Superior temporal gyrus (tissue), 1 donor: ENCODE measurements at regions not wholly inside any gene's neighbourhood (a gene's known extent, or its start where the extent isn't known, plus 50 kb on each side); places are given as distances from the start of the nearest gene placed in this dataset.

Experiments used
- DNase-seq: peaks from one replicate; pipeline ENCODE4 v3.0.0-alpha.2; 2016; ENCODE audit errors: extremely low spot score

DNA sequence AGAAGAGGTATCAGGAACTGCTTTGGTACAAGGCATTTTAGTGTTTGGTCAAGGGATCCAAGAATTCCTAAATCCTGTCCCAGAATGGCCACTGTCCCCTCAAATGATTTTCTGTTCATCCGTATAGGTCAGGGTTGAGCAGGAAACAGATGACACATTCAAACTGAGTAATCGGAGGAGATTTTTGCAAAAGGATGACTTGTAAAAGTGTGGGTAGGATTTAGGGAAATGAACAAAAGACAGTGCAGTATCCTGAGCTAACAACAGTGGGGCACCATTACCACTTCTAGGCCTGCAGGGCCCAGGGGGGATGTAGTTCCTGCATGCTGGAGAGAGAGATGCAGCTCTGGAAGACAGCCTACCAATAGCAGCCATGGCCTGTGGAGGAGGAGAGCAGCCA, 290.1 kb downstream of the ZSWIM6 start:
- no peak for DNase-seq

DNA sequence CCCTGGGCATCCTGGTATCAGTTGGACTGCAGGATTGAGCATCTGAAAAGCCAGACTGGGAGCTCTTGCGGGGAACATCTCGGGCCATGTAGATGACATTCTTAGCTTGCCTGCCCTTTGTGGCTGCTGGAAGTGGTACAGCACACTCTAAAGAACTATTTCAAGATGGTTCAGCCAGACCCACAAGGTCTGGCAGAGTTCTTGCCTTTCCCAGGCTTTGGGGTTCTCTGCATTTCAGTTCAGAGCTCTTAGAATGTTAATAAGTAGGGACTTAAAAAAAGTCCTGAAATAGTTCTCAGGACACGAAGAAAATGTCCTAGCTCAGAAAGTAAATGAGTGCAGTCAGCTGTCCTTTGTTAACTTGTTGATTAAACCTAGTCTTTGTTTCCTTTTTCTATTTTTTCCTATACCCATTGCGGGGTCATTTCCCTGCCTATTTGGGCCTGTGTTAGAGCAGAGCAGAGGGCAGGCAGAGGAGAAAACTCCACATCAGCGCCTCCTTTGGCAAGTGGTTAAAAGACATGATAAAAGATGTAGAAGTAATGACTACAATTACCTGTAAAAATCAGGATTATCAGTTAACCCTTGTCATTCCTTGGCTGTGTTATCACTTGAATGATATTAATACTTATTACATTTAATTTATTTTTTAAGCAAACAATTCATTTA, 291.5 kb downstream of the ZSWIM6 start:
- DNase-seq: peak; percentile 72

DNA sequence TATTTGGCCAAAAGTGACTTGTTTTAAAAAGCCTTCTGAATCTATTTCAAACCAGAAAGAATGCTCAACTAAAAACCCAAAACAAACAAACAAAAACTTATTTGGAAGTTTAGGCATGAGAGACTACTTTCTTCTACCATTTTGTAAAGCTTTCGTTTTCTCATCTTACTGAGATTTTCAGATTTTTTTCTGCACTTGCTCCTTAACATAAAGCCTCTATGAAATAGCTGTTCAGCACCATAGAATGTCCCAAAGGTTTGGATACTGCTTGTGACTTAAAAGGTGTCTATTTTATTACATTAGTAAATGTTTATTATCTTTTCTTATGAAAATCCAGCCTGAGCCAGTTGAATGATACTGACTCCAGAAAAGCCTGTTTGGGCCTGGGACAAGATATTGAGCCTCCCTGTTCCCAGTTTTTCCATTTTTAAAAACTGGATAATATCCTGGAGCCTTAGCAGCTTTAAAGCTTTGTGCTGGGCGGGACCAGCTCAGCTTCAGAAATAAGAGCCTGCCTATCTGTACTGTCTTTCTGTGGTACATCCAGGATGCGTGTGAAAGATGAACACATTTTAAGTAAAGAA, 292.6 kb downstream of the ZSWIM6 start:
- DNase-seq: peak; percentile 73

DNA sequence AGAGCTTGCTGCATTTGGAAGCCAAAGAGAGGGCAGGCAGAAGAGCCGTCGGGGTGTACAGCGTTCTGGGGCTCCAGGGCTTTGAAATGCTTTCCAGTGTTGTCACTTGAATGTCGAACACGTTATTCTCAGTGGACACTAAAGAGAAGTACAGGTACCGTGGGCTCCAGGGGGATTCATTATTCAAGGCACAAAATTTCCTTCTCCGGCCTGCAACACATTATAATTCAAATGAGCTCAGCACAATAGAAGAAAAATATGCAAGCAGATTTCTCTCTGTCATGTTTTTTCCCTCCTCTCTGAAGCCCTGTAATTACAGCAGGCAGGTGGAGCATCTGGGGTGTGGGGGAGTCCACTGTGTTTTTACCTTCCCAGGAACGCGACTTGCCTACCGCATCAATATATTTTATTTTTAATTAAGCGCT, 293.1 kb downstream of the ZSWIM6 start:
- DNase-seq: no peak

DNA sequence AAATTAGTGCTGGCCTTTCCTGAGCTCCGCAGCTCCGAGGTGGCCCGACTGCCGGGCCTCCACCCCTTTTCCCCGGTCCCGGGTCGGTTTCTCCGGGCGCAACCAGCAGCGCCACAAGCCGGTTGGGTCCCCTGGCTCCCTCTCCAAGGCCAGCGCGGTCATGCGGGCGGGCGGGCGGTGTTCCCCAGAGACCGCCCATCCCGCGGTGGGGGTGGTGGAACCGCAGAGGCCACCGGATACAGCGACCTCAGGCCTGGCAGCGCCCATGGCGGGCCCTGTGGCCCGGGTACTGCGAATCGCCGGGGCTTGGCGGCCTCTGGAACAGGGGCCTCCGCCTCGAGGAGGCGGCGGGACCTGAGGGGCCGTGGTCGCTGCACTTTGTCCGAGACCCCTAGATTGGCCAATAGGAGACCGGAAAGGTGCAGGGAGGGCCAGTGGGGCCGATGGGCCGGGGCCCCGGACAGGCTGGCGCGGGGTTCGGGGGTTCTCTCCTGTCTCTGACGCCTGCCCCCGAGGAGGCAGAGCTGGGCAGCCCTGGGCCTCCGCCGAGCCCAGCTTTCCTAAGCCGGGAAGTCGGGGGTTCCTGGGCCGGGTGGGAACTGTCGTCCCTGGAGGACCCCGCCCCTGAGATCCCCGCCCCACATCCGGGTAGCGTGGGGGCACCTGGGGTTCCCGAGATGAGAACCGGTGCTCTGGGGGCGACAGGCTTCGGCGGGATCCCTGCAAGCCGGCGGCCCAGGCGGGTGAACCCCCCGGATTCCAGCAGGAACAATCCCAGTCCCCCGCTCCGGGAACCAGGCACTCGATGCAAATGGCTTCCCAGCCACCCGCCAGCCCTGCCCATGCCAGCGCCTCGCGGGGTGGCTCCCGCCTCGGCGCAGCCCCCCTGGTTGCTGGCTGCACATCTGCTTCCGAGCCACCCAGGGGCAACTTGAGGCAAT, 293.9 kb downstream of the ZSWIM6 start:
- peak; percentile 83 for DNase-seq

DNA sequence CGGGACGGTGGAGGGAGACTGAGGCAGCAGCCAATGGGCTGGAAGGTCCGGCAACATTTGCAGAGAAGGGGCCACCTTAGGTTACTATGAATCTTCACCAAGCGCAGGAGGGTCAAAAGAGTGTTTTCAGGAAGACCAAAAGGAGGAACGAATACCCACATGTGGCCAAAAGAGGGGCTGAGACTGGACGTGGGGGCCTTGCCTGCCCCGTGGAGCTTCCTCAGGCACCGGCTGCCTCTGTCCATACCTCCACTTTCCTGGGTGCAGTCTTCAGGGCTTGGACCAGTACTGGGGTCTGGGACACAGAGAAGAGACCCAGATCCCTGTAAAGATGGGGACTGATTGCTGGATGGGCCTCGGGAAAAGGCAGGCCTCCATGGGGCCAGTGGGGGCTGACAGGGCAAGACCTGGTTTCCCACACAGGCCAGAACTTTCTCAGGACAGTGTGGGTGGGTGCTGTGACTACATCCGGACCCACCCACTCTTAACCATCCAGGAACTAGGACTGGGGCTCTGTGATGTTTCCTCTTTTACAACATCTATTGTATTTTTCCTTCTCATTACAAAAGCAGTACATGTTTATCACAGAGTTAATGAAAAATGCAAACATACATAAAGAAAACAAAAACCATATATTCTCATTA, 294.7 kb downstream of the ZSWIM6 start:
- DNase-seq: no peak

DNA sequence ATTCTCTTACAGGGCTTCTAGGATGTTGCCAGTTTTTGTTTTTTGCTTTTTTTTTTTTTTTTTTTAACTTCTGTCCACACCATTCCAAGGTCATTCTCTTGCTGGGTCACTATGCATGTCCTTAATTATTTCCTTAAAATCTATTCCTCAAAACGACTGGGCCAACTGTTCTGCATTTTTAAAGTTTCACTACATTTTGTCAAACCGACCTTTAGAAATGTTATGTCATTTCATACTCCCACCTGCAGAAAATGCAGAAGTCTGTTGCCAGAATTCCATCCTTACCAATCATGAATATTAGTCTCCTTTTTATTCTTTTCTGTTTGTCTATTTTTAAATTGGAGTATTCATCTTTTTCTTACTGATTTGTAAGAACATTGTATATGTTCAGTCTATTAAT, 295.5 kb downstream of the ZSWIM6 start:
- DNase-seq: no peak

DNA sequence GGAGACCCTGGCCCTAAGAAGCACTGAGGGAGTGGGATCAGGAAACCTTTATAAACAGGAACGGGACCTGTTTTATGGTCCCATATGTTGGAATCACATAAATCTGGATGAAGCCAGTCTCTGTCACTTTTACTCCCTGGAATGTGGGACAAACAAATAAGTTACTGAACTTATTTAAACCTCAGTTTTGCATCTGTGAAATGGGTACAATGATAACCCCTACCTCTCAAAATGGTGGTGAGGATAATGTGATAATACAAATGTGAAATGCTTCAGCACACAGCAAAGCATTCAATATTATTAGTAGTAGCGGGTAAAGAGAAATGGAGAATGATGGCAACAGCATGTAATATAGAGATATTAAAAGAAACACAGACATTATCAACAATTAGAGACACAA, 298.9 kb downstream of the ZSWIM6 start:
- no peak for DNase-seq

DNA sequence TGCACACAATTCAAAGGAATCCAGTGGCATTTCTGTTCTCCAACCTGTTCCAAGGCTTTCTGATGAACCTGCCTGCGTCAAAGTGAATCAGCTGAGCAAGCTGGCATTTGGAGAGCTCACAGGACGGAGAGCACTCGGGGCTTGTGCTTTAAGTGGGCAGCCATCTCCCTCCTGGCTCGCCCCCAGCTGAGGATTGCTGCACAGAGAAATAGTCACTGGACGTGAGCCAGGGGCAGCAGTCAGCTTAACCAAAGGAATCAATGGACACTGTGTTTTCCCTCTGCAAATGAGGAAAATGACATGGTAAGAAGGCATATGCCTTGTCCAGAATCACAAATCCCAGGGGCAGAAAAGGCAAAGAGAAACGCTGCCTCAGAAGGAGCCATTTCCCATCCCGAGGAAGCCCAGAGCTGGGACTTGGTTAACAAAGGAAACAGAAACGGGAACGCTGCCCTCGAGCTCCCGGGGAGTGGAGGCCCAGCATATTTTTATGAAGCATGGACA, 299.4 kb downstream of the ZSWIM6 start:
- peak; percentile 93 for DNase-seq

DNA sequence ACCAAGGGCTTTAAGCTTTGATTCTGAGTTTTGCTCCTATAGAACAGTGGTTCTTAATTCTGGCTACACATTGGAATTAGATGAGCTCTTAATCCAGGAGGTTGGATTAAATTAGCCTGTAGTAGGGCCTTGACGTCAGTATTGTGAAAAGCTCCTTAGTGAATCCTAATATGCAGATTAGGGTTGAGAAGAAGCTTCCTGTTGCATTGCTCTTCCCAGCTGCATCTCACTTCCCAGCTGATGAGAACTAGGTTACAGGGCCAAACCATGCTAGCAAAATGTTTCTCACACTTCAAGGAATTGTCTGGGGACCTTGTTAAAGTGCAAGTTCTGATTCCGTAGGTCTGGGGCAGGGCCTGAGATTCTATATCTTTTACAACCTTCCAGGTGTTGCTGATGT, 300.0 kb downstream of the ZSWIM6 start:
- DNase-seq: no peak

DNA sequence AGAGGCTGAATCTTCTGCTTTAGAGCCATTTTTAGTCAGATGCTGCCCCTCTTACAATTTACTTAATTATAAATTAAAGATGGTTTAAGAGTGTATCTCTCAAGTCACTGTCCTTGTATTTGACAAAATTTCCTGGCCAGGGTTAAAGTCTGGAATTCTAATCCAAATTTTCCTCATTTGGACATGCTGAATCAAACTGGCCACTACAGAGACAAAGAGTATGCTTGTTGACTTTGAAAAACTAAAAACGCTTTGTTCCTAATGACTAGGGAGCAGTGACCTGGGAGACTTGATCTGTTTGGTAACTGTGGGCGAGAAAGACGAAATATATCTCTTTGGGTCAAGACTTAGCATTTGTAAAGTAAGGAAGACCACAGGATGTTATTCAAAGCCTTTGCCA, 303.2 kb downstream of the ZSWIM6 start:
- DNase-seq: peak; percentile 82

DNA sequence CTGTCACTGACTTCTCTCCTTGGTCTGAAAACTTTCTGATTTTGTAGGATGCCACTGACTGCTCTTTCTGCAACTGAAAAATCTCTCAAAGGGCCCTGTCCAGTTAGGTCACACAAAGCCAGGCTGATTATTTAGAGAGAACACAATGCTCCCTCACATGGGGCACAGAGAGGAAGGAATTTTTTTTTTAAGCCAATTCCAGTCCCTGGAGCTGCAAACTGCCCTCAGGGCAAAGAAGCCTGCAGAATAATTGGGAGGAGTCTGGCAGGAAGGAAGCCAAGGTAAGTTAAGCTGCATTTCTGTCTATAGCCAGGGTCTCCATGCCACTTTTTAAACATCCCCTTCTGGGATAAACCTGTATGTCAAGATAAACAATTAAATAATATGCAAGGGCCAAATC, 305.5 kb downstream of the ZSWIM6 start:
- DNase-seq: peak; percentile 86

DNA sequence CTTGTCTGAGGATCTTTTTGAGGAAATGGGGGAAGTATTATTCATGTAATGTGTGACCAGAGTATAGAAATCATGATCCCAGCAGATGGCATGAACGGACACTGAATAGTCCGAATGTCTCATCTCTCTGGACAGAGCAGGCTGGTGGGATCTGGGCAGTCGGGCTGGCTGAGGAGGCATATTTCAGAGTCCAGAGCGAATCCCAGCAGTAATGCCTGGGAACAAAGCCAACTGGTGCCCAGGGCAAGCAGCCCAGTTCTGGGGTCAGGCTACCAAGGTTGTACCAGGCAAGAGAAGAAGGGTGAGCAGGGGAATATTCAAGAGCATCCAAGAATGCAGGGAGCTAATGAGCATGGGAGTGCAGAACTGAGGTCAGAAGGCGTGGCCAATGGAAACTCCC, 306.4 kb downstream of the ZSWIM6 start:
- DNase-seq: peak; percentile 75

DNA sequence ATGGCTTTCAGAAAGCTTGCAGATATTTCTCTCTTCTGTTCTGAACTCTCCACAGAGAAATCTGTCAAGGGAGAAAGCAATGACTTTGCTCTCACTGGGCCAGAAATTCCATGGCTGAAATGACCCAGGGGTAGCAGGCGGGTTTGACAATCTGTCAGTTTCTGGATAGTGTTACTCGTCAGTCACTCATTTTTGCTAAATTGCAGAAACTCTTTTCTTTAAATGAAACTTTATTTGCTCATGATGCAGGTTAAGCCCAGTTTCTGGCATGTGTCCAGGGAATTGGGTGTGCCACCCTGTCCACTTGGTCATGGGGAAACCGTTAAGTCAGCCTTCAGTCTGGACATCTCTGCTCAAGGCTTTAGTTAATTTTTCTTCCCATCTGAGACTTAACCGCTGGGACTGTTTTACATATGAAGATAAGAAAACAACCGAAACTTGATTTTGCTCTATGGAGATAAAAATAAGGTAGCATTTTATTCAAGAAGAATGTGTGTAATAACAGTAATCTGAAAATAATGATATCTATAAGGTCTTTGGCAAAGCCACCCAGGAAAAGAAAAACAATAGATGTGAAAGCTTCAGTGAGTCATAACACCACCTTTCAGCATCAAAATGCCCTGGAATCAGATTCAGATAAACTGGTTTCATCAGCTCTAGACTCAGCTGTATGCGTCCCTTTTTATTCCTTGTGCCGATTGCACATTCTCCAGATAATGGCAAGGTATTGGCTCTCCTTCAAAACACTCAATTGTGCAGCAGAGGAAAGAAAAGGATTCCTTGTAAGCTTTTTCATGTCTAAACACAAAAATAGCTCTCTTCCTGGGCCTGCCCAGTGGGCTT, 308.3 kb downstream of the ZSWIM6 start:
- DNase-seq: peak; percentile 48

DNA sequence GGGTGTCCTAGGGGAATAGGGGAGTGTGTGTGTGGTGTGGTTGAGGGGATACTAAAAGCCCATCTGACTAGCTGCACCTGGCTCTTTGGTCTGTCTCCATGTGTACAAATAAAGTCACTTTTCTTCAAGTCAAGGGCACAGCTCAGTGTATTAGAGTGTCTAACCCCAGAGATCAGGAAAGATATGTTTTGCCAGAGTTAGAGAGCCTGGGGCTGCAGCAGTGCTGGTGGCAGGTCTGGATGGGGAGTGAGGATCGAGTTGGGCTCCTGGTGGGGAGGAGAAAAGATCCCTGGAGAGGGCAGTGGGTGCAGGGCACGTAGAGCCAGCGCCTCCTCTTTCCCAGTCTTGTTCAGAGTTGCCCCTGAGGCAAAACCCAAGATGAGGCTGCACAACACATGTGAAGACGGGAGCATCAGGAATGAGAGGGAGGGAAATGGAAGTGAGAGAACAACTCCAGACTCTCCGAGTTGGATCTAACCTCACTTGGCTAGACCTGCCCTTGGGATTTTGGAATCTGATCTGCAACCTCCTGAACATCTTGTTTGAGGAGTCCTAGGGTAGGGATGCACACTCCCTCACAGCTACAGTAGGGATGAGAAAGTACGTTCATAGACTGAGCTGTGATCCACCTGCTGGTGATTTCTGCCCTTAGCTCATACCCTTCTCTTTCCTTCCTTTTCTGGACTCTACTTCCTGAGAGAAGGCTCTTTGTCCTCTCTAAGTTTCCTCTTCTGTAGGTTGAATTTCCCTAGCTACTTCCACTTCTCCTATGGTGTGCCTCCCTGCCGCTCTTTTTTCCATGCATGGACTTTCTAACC, 309.9 kb downstream of the ZSWIM6 start:
- no peak for DNase-seq

DNA sequence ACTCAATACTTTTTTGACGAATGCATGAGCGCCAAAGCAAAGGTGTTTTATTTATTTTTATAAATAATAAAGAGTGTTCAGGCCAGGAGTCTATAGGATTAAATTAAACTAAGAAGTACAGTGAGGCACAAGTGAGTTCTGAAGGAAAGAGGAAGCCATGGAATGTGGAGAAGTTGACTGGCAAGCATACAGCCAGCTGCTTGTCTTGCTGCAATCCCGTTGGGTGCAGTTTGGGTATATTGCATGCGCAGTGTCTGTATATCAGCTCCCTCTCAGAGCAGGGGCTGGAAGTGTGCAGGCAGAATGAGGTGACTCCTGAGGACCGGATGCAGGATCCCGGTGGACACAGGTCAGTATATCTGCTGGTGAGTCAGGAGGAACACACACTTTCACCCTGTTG, 315.6 kb downstream of the ZSWIM6 start:
- DNase-seq: no peak

DNA sequence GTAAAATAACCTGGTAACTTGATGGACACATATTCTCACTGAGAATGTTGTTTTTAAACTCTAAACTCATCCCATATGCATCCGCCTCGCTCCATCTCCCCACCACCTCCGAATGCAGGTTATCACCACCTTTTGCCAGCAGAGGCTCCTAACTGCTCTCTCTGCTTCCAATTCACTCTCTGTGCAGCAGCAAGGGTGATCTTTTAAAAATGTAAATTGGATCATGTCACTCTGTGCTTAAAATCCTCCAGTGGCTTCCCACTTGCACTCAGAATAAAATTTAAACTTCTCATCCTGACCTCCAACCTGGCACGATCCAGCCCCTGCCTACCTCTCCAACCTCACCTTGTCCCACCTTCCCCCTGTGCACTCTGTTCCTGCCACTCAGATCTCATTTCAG, 317.2 kb downstream of the ZSWIM6 start:
- DNase-seq: no peak

DNA sequence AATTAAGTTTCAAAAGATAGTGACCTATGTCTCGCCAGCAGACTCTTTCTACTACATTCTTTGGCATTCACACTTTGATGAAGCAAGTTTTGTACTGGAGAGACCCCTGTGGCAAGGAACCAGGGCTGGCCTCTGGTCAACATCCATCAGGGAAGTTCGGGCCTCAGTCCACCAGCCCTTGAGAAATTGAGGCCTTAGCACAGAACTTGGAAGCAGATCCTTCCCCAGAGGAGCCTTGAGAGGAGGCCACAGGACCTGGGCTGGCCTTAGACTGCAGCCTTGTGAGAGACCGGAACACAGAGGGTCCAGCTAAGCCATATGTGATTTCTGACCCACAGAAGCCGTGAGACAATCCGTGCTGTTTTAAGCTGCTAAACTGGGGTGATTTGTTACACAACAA, 317.9 kb downstream of the ZSWIM6 start:
- DNase-seq: no peak

DNA sequence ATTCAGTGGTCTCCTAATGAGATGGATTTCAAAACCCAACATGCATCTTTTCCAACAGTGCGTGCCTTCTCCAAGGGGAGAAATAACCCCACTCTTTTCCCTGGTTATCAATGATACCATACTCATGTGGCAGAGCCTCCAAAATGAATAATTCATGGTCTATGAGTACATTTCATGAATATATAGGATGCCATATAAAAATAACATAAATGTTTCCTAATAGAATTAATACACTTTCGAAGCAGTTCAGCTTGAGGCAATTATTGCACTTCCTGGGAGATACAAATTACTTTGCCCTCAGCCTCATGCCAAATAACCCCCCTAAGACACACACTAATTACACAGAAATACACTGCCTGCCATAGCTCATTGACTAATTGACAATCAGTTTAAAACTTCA, 318.6 kb downstream of the ZSWIM6 start:
- DNase-seq: no peak

DNA sequence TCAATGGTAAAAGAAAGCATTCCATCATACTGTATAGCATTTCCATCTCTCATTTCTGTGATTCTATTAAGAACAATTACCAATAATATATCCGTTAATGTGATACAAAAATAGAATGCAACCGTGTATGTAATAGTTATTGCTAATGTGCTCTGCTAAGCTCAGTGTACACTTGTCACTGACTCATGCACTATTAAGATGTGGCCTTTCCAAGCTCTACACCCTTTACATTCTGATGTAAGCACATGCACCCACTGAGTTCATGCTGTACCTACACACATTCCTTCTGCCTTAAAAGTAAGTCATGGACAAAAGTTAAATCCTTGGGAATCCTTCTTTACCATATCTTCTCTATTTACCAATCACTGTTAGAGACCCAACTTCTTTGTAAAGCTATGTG, 319.1 kb downstream of the ZSWIM6 start:
- DNase-seq: no peak
